Stomach (tissue), 8 donors: ENCODE measurements at regions not wholly inside any gene's neighbourhood (a gene's known extent, or its start where the extent isn't known, plus 50 kb on each side); places are given as distances from the start of the nearest gene placed in this dataset.
"Not testable (repeated sequence)": the region's sequence is repeated elsewhere in the genome, so short reads cannot be mapped to it uniquely, and the experiment has no call there.

Source experiments
- DNase-seq, 2 donors: peaks; one replicate each; pipeline versions ENCODE4 v3.0.0 to v3.0.0-alpha.2; 2013 to 2019
- H3K27ac ChIP-seq, 5 donors: fragments of 200-600 bp in 4 of 5; sonication (generic) in 4 of 5; one replicate each; pipeline ENCODE4 v1.5.1; 2013 to 2019; ENCODE audit warnings: mild to moderate bottlenecking in 1 of 5, moderate library complexity in 1 of 5
- H3K27me3 ChIP-seq, 3 donors: fragments of 200-600 bp; sonication (generic); one replicate each; pipeline ENCODE4 v1.5.1; 2017 to 2019; ENCODE audit warnings: mixed run types in 1 of 3
- H3K36me3 ChIP-seq, 4 donors: fragments of 200-600 bp; sonication (generic); 1 replicate in 3 of 4; 2 replicates in 1 of 4; pipeline ENCODE4 v1.5.1; 2016 to 2019
- H3K4me1 ChIP-seq, 4 donors: fragments of 200-600 bp; sonication (generic); one replicate each; pipeline ENCODE4 v1.5.1; 2016 to 2019
- H3K4me3 ChIP-seq, 4 donors: fragments of 200-600 bp; sonication (generic) in 3 of 4; one replicate each; pipeline ENCODE4 v1.5.1; 2016 to 2019; ENCODE audit warnings: mild to moderate bottlenecking in 1 of 4
- H3K9me3 ChIP-seq, 4 donors: fragments of 200-600 bp; sonication (generic); one replicate each; pipeline ENCODE4 v1.5.1; 2016 to 2019
- CTCF ChIP-seq, 7 experiments: fragments of 450-650 bp in 4 of 7; fragments of 200-600 bp in 3 of 7; sonication (generic) in 3 of 7; IDR thresholded peaks; one replicate each; pipeline ENCODE4 v1.5.1; 2016 to 2019; ENCODE audit warnings: antibody characterized with exemption in 7 of 7, control low read depth in 2 of 7, mild to moderate bottlenecking in 1 of 7
- EP300 ChIP-seq: sonication (generic); formaldehyde crosslinking; IDR thresholded peaks from one replicate; pipeline ENCODE4 v1.6.1; 2017; ENCODE audit warnings: antibody characterized with exemption
- POLR2A ChIP-seq, 4 donors: fragments of 450-650 bp; IDR thresholded peaks; one replicate each; pipeline ENCODE4 v1.6.1; 2016; ENCODE audit warnings: antibody characterized with exemption in 4 of 4, control low read depth in 2 of 4, mild to moderate bottlenecking in 1 of 4, moderate library complexity in 1 of 4
- POLR2AphosphoS5 ChIP-seq, 3 donors: sonication (generic); formaldehyde crosslinking; IDR thresholded peaks; one replicate each; pipeline ENCODE4 v1.6.1; 2016; ENCODE audit warnings: antibody characterized with exemption in 3 of 3
- WGBS, 5 donors: extraction: QIAGEN DNeasy Blood & Tissue Kit in 3 of 5; methylation state at CpG; one replicate each; pipeline versions ENCODE4 v1.1.5 to v1.1.7; 2013 to 2018; 5-methylcytosine and 5-hydroxymethylcytosine counted together
- intact Hi-C: fragments of 100-400 bp; cut with DNase I; formaldehyde crosslinking; loops from one replicate; pipeline ENCODE4 v1.15.1; 2023; ENCODE audit warnings: low total_unique reads
- donor health status: healthy with polysubstance abuse.
- donor health status: Bipolar disorder and iron deficiency.
- donor health status: healthy.

- DNase-seq, result no peak
- Histone ChIP-seq H3K4me3 (no peak overlapping the region), H3K27ac (no peak overlapping the region), H3K27me3 (no peaks in the 10 kb centered on the region), H3K9me3 (peaks cover 0 to 4% (median 0%) of the 10 kb centered on the region in 4 donors), H3K4me1 (no peaks in the 10 kb centered on the region), H3K36me3 (no peaks in the 10 kb centered on the region)
- no peak for TF ChIP-seq CTCF (IDR thresholded peaks at IDR 0.05)
- no peak for TF ChIP-seq POLR2A (IDR thresholded peaks at IDR 0.05)
- no peak for TF ChIP-seq POLR2AphosphoS5 (IDR thresholded peaks at IDR 0.05)
- no peak for TF ChIP-seq EP300
- intact Hi-C loops, result no loop called here
Measured at GRCh38 chr14:43285575-43285974, 1221.5 kb downstream of the FSCB start.

GRCh38 chr14:43260056-43260455 lies 1247.0 kb downstream of the FSCB start:
- Histone ChIP-seq H3K27me3 (no peaks in the 10 kb centered on the region), H3K4me1 (no peaks in the 10 kb centered on the region), H3K9me3 (peaks cover 0 to 7% (median 0%) of the 10 kb centered on the region in 4 donors), H3K27ac (no peak overlapping the region), H3K36me3 (no peaks in the 10 kb centered on the region), H3K4me3 (no peak overlapping the region)
- no peak for DNase-seq
- WGBS, 5 donors, result 74 to 85% (median 83%) methylated on average over 4 of the region's 4 CpGs
- intact Hi-C loops, result no loop called here
- TF ChIP-seq POLR2AphosphoS5 (IDR thresholded peaks at IDR 0.05) (no peak), CTCF (IDR thresholded peaks at IDR 0.05) (no peak), EP300 (no peak), POLR2A (IDR thresholded peaks at IDR 0.05) (no peak)

GRCh38 chr14:43258396-43258795 lies 1248.7 kb downstream of the FSCB start:
- Histone ChIP-seq H3K27me3 (no peaks in the 10 kb centered on the region), H3K4me1 (no peaks in the 10 kb centered on the region), H3K27ac (no peak overlapping the region), H3K9me3 (peaks cover 0 to 7% (median 0%) of the 10 kb centered on the region in 4 donors), H3K4me3 (no peak overlapping the region), H3K36me3 (no peaks in the 10 kb centered on the region)
- DNase-seq, result no peak
- WGBS, 5 donors, result 60 to 65% (median 63%) methylated on average over 2 of the region's 2 CpGs
- TF ChIP-seq CTCF (IDR thresholded peaks at IDR 0.05), result no peak
- TF ChIP-seq EP300, result no peak
- TF ChIP-seq POLR2AphosphoS5 (IDR thresholded peaks at IDR 0.05), result no peak
- no peak for TF ChIP-seq POLR2A (IDR thresholded peaks at IDR 0.05)
- intact Hi-C loops, result no loop called here

- H3K27ac ChIP-seq, H3K27me3 ChIP-seq, intact Hi-C loops, H3K36me3 ChIP-seq, DNase-seq, H3K4me1 ChIP-seq, H3K4me3 ChIP-seq, H3K9me3 ChIP-seq: not testable (repeated sequence)
- 79 to 88% (median 87%) methylated on average over 5 of the region's 5 CpGs for WGBS, 5 donors
Measured at GRCh38 chr14:43256996-43257395, 1250.1 kb downstream of the FSCB start.

GRCh38 chr14:43252866-43253265 lies 1254.2 kb downstream of the FSCB start:
- Histone ChIP-seq H3K27ac (no peak overlapping the region), H3K36me3 (no peaks in the 10 kb centered on the region), H3K4me1 (no peaks in the 10 kb centered on the region), H3K9me3 (no peaks in the 10 kb centered on the region), H3K27me3 (no peaks in the 10 kb centered on the region), H3K4me3 (no peak overlapping the region)
- intact Hi-C loops, result no loop called here
- 86 to 95% (median 90%) methylated on average over 6 of the region's 6 CpGs for whole genome bisulfite sequencing, 5 donors
- TF ChIP-seq CTCF (IDR thresholded peaks at IDR 0.05) (no peak), POLR2AphosphoS5 (IDR thresholded peaks at IDR 0.05) (no peak), EP300 (no peak), POLR2A (IDR thresholded peaks at IDR 0.05) (no peak)
- DNase-seq, result no peak
